GM10266 (cell line): ENCODE measurements at regions not wholly inside any gene's neighbourhood (a gene's known extent, or its start where the extent isn't known, plus 50 kb on each side); places are given as distances from the start of the nearest gene placed in this dataset.
"Not testable (repeated sequence)": the region's sequence is repeated elsewhere in the genome, so short reads cannot be mapped to it uniquely, and the experiment has no call there.

Source experiments
- DNase-seq: peaks from one replicate; pipeline ENCODE4 v3.0.0; 2012; ENCODE audit errors: extremely low spot score

- DNase-seq: not testable (repeated sequence)
Measured at GRCh38 chr14:19346074-19346480, 88.1 kb downstream of the POTEG start.

DNA sequence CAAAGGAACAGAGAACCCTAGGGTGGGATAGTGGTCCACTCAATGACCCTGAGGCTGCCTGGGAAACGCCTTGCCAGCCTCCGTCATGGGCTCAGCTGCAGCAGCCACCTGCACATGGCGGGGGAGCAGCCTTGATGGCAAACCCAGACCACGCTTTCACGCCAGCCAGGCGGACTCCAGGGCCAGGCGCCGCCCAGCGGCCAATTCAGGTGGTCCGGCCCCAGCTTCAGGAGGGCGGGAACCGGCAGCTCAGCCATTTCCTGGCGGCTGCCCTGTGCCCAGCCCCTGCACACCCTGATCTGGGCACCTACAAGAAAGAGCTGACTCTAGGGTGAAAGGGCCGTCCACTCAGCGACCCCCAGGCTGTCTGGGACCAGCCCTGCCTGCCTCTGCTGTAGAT is 87.5 kb downstream of the POTEG start:
- not testable (repeated sequence) for DNase-seq

DNA sequence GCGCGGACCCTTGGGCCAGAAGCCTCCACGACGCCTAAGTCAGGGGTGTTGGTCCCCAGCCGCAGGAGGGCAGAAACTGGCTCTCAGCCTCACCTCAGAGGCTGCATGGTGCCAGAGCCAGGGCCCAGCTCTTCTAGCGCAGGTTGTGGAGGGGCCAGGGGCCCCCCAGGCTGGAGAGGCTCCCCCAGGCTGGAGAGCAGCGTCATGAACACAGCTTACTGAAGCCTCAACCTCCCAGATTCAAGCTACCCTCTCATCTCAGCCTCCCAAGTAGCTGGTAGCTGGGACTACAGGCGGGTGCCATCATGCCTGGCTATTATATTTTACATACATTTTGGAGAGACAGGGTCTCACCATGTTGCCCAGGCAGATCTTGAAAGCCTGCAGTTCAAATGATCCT is 87.0 kb downstream of the POTEG start:
- DNase-seq: not testable (repeated sequence)
